NCI-H524 (cell line): ENCODE measurements at regions not wholly inside any gene's neighbourhood (a gene's known extent, or its start where the extent isn't known, plus 50 kb on each side); places are given as distances from the start of the nearest gene placed in this dataset.
"Not testable (repeated sequence)": the region's sequence is repeated elsewhere in the genome, so short reads cannot be mapped to it uniquely, and the experiment has no call there.

ENCODE experiments used
- DNase-seq, 2 experiments: peaks; one replicate each; lab custom pipeline; 2025; lab: John Stamatoyannopoulos, UW

- not testable (repeated sequence) for DNase-seq
Observed at GRCh38 chr1:78203410-78203982, 157.7 kb downstream of the GIPC2 start.

- DNase-seq, result no peak
Observed at GRCh38 chr1:78210175-78210574, 164.4 kb downstream of the GIPC2 start.

- DNase-seq, result no peak
Observed at GRCh38 chr1:78211483-78212092, 165.8 kb downstream of the GIPC2 start.

DNA sequence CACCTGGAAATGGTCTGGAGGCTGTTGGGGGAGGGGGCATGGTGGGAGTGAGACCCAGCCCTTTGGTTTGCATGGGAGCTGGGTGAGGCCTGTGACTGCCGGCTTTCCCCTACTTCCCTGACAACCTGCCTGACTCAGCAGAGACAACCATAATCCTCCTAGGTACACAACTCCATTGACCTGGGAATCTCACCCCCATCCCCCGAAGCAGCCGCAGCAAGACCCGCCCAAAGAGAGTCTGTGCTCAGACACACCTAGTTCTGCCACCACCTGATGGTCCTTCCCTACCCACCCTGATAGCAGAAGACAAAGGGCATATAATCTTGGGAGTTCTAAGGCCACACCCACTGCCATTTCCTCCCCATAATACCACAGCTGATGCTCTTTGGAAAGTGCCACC, 168.6 kb downstream of the GIPC2 start:
- no peak for DNase-seq

- no peak for DNase-seq
Observed at GRCh38 chr1:78222225-78222959, 176.6 kb downstream of the GIPC2 start.

DNA sequence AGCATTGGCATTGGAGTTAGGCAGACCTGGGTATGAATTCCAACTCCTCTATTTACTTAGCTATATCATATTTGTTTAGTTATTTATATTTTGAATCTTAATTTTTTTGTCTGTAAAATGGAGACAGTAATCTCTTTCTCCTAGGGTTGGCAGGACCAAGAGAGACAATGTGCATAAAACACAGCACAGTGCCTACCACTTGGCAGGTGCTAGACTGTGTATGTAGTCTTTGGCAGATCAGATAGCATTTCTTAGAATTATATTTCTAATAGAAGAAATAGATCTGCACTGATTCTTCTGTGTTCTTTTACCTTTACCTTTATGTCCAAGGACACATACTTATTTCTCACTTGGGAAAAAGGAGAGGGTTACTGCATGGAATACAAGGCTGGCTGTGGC, 177.2 kb downstream of the GIPC2 start:
- no peak for DNase-seq

- DNase-seq, result no peak
Observed at GRCh38 chr1:78223417-78224215, 177.8 kb downstream of the GIPC2 start.

GRCh38 chr1:78224246-78224785, 178.6 kb downstream of the GIPC2 start:
- DNase-seq, result no peak

DNA sequence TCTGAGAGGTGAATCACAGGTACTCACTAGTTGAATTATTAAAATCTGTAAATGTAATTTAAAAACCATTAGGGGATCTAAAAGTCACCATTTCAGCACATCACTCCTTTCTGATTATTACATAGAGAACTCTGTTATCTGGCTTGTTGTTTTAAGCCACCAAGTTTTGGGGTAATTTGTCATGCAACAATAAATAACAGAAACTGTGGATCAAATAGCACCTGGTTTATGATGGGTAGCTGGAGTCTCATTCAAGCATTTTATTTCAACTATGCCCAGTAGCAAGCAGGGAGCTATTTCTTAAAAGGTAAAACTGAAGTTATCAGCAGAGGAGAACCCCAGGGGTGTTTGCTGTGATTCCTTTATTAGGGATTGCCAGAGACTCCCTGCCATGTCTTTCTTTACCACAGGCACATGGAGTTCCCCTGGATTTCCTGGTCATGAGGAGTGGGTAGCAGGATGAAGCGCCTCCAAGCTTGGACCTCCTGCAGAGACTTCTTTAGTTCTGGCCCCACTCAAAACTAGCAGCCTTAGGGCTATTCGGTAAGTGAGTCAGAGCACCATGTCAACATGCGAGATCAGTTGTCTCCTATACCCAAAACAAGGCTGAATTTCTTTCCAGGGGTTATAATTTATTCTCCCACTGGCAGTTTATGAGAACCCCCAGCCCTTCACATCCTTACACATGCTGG, 179.2 kb downstream of the GIPC2 start:
- no peak for DNase-seq

- DNase-seq, result no peak
Observed at GRCh38 chr1:78226784-78227183, 181.0 kb downstream of the GIPC2 start.

DNA sequence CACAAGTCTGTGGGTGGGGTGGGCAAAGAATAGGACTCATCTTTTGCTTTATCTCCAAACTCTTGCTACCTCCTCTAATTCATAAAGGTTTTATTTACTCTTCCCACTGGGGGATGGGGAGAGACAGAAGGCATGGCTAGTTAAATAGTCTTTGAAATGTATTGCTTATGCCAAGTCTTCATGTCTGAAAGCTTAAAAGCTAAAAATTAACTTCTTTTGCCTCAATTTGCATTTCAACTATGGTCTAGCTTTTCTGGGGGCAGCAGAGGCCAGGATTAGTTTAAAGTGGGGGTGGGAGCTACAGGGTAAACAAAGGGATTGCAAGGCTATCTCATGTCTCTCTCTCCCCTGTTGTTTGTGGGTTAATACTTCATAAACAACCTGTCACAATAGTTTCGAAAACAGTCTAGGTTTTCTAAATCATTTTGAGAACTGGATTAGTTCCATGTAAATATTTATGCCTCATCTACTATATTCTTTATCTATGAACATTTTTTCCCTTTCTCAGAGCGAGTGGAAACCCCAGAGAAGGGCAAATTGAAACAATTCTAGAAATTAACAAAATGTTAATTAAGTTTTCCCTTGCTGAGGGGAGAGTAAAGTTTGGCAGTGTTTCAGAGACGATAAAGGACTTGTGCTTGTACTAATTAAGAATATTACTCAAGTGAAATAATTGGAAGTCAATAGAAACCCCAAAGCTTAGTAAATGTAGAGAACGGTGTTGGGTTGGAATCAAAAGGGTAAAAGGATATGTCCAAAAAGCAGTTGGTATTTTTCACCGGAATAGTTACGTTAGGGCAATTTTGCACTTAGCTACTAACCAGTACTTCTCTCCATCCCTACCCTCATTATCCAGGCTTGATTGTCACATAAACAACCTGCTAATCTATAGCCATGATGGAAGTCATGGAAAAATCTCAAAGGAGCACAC, 182.2 kb downstream of the GIPC2 start:
- no peak for DNase-seq

DNA sequence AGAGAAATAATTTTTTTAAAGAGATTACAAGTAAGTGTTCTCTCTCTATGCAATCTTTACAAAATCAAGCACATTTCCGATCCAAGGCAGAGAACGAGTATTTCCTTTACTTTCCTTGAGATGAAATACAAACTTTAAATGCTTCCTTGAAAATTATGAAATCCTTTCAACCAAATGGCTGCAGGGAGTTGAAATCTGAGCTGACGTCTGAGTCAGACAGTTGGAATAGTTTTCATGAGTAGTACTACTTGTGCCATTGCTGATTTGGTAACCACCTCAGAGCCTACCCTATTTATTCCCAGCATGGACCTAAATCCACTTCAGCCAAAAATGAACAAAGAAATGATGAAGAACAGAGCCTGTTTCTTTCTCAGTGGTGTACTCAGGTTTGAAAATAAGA, 183.6 kb downstream of the GIPC2 start:
- no peak for DNase-seq

GRCh38 chr1:78231477-78231876, 185.7 kb downstream of the GIPC2 start:
- no peak for DNase-seq

DNA sequence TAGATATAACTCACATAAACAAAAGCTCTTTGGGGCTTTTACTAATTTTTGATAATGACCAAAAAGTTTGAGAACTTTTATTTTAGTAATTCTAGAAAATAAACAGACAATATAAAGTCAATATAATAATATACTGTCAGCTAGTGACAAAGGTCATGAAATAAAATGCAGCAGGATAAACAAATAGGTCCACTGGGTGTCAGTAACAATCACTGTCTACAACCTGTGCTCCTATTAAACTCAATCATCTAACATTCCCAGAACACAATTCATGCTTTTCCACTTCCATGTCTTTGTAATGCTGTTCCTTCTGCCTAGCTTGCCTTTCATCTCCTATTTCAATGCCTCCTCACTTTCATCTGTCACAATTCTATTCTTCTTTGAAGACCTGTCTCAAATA, 186.1 kb downstream of the GIPC2 start:
- DNase-seq, result no peak

- no peak for DNase-seq
Observed at GRCh38 chr1:78232630-78233029, 186.9 kb downstream of the GIPC2 start.

- DNase-seq, result peak; percentile 3 to 11
Observed at GRCh38 chr1:78234496-78234895, 188.7 kb downstream of the GIPC2 start.

DNA sequence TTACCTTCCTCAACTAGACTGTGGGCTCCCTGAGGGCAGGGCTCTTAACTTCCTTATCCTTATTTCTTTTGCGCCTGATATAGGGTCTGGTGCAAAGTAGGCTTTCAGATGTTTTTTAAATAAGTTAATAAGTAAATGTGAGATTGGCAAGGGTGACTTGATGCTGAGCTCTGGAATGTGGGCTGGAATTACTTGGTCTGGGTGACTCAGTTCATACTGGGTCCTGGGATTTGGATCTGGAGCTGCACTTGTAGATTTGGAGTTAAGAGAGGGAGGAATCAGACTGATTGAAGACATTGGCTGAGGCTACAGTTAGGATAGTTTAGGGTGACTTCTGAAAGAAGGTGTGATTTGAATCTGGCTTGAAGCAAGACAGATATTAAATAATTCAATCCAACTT, 190.9 kb downstream of the GIPC2 start:
- no peak for DNase-seq

- no peak for DNase-seq
Observed at GRCh38 chr1:78237364-78237916, 191.7 kb downstream of the GIPC2 start.

- no peak for DNase-seq
Observed at GRCh38 chr1:78240191-78240590, 194.4 kb downstream of the GIPC2 start.

- no peak for DNase-seq
Observed at GRCh38 chr1:78240755-78241154, 195.0 kb downstream of the GIPC2 start.
